GM19463 (cell line): ENCODE measurements at regions not wholly inside any gene's neighbourhood (a gene's known extent, or its start where the extent isn't known, plus 50 kb on each side); places are given as distances from the start of the nearest gene placed in this dataset.

ENCODE experiments used
- ATAC-seq: cut with Tn5 transposase; IDR thresholded peaks from one replicate; pipeline ENCODE4 v1.9.1; 2021; ENCODE audit warnings: mild to moderate bottlenecking, moderate library complexity; ENCODE audit not compliant: unreplicated experiment

DNA sequence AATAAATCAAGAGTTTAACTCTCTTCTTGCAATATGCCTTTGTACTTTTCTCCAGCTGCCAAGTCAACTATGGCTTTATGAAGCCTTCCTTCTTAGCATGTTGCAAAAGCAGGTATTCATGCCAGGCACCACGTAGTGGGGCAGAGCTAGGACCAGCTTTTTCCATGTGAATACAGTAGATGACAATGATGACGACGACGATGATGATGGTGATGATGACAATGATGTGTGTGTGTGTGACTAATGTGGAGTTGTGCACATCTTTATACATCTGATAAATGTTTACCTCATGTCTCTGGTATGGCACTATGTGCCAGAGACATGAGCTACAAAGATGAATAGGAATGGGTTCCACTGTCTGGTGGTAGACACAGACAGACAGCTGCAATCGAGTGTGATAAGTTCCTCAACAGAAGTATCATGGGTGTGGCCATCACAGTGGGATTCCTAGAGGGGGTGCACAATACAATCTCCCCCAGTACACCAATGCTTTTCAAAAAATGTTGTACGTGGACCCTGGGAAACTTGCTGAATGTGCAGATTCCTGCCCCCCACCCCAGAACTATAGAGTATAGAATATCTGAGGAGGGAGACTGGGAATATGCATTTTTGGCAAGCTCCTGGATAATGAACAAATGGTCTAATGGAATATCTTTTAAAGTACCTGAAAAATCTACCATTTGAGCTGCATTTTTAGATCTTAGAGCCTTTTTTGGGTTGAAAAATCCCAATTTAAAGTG lies 183.4 kb downstream of the ABCC12 start:
- no peak for ATAC-seq

DNA sequence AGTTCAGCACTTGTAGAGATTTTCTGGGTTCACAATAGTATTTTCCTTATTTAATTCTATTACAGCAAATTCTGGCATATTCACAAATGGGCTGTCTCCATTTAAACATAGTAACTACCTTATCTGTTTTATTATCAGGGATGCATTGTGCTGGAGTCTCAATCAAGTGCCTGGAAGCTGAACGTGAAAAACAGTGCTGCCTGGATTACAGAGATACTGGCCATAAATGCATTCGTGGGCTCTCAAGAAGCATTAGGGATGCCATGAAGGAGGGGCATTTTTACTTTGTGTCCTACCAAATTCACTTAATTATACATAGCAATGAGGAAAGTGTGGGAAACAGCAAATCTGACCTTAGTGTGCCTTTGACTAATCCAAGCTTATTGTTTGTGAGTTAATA lies 184.6 kb downstream of the ABCC12 start:
- ATAC-seq: no peak

DNA sequence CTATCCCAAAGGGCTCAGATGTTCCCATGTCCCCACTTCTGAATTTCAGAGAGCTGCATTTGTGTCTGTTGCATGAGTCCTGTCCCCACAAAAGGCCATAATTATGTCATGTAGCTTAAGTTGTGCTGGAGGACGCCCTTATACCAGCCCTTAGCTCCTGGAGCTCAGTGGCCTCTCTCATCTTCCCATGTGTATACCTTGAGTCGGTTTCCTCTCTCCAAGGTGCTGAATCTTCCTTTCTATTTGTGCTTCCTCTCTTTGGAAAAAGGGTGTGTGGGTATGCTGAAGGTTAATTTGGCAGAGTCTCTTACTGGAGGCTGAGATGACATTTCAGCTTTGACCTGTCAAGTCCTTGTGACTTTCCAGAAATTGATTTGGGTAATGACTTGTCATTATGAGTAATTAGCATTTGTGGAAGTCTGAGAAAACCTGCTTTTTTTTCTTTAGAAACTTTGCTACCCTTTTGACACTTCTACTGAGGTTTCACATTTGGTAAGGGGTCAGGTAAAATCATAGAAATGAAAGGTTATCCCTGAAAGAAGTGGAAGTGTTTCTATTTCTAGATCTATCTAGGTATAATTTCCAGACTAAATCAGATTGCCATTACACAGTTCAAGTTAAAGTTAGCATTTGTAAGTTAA lies 185.4 kb downstream of the ABCC12 start:
- ATAC-seq: no peak

DNA sequence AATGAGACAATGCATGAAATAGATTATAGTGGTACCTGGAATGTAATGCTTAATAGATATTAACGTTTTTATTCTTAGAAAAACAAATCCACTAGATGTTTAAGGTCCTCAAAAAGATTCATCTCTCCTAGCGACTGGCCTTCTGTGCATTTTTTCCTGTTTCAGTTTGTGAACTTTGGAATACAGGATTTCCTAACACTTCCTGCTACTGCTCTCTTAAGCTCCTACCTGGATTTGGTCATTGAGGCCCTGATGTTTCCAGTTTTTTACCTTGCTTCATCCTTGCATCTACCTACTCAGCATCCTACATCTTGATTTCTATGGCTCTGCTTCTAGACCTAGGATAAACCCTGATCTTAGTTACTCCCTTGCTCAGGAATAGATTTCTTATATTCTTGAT lies 188.4 kb downstream of the ABCC12 start:
- ATAC-seq: no peak

DNA sequence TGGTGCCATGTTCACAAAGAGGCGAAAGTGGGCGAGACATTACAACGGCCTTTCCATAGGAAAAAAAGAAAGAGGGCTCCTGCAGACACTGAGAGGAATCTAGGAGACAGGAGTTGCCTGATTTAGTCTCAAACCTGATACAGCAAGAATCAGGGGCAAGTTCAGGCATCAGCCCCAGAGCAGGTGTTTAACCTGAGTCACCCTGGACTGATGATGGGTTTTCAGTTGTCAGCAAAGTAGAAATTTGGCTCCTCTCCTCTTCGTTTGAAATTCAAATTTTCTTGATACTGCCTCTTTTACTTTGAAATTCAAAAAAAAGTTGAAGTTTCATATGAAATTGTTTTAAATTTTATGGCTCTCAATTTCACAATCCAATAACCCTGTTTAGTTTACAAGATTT lies 189.5 kb downstream of the ABCC12 start:
- ATAC-seq: no peak

DNA sequence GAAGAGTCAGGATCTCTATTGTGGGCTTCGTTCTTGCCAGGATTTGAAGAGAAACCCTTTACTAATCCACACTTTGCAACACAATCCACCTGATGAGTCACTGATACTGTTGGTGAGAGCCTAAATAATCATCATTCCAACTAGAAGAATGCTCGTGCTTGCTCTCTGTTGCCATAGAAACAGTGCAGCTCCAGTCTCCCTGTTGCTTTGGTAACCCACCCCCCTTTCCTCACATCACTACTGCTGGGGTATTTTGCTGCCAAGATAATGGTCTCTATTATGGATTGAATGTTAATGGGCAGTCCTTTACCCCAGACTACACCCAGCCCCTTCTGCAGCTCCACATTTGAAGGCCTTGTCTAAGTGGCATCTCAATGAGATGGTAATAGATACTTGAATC lies 190.4 kb downstream of the ABCC12 start:
- ATAC-seq: no peak

DNA sequence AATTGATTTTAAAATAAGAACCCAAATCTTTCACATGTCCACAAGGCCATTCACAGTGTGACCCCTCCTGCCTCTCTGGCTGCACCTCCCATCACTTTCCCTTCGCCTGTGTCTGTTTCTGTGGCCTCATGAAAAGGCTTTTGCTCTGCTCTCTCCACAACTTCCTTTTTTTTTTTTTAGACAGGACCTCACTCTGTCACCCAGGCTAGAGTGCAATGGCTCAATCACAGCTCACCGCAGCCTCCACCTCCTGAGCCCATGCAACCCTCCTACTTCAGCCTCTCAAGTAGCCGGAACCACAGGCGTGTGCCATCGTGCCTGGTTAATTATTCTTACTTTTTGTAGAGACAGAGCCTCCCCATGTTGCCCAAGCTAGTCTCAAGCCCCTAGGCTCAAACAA lies 197.1 kb downstream of the ABCC12 start:
- no peak for ATAC-seq

DNA sequence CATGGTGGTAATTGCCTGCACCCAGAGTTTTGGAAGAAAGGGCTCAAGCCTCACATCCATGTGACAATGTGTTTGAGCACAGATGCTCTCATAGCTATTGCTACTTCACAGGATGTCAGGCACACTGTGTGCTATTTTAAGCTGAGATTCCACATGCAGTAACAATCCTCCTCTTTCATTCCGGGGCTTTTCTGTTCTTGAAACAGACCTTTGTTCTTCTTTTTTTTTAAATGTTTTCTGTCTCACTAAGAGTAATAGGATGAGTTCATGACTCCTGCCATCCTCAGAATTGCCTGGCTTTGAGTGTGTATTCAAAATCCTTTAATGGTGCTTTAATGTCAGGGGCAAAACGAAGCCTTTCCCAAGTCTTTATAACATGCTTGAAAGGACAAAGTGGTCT lies 198.9 kb downstream of the ABCC12 start:
- no peak for ATAC-seq

DNA sequence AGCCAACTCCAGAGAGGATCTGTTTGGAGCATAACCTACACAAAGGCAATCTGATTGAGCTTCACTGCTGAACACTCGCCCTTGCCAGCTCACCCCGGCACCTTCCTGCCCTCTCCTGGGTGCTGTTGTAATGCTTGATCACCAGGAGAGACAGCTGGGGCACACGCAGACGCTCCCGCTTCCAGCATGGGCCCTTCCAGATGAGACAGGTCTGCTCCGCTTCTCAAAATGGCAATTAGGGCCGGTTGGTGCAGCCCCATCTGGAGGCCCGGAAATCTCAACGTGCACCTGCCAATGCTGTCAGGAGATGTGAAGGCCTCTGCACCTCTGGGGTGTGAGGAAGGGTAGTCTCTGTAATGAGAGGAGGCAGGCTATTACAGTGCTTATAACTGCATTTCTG lies 206.1 kb downstream of the ABCC12 start:
- no peak for ATAC-seq

DNA sequence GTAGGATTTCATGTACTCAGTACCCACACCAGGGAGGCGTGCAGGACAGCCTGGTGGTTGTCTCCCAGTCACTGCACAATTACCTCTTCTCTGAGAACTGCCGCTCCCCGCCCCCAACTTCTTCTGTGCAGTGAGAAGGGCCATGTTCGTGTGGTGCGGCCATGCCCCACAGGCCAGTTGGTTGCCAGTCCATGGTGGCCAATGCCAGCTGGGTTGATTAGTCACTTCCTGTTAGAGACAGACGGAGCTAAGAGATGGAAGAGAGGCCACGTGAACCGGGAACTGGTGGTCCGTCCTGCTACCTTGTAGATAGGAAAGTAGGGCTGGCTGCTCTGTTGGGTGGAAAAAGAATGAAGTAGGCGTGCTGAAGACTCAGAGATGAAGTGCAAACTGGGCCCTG lies 206.5 kb downstream of the ABCC12 start:
- no peak for ATAC-seq

DNA sequence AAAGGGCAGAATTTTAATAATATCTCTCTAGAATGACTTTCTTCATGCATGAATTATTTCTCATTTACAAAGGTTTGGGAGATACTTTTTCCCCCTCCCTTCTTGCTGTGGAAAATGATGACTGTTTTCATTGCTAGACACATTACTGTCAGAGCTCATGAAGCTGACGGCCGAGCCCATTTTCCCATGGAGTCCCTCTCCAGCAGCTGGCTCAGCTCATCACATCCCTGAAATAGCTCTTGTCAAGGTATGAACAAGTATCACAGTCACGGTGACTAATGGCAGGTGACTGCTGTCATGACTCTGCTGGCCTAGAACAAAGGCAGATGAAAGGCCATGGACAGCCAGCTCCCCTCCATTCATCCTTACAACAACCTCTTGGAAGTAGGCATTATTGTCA lies 208.1 kb downstream of the ABCC12 start:
- ATAC-seq: no peak

DNA sequence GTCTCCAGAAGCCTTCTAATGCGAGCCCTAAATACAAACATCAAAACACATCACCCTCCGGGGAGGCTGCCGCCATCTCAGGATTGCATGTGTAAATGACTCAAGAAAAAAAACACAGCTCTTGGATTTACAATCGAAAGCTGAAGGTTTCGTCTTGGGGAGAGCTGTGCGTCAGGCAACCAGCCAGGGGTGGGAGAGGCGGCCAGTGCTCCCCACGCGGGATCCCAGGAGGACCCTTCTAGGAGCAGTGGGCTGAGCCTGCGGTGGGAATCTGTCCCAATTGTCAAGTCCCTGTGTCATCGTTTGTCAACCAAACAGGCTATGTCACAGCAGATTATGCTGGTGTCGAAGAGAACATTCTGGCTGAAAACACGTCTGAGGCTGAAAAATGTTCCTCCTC lies 209.7 kb downstream of the ABCC12 start:
- ATAC-seq: no peak

DNA sequence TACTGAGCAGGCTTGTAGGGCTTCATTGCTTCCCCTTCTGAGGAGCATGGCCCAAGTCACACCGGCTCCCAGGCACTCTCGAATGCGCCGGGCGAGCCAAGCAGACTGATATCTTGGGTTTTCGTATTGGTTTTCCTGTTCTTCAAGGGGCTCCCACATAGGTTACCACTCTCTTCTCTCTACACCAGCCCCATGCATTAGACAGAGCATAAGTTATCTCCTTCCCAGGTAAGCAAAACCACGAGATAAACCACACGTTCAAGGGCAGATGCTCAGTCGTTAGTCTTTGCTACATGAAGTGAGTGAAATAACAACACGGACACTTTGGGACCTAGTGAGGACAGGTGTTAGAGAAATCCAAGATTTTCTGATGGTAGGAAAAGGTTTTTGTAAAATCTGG lies 211.2 kb downstream of the ABCC12 start:
- ATAC-seq: no peak

DNA sequence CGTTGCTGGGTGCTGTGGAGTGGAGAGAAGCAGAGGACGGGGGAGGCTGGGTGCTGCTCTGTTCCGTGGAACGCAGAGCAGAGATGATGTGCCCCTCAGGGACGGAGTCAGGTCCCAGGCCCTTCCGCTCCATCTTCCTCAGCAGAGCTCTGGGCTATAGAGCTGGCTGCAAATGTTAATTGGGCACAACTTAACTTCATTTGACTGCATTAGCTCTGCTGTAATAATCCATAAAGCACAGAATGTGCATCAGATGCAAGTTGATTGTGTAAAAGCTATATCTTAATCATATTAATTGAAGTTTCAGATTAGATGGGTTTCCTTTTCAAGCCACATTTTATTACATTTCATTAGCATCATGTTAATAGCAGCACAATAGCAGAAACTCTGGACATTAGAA lies 212.6 kb downstream of the ABCC12 start:
- ATAC-seq: no peak

DNA sequence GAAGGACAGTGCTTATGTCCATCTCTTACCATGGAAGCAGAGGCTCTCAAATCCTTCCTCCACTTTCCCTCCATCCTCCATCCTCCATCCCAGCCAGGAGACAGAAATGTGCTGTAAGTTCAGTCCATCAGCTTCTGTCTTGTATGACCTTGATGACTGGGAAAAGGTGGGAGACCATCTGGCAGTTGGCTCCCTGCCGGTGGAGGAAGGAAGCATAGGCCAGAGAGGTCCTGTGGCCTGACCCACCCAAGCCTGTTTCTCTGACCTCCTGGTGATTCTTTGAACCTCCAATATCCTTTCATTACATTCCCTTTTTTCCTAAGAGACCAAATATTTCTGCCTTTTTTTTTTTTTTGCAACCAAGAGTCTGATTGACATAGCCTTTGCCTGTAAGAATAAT lies 215.3 kb downstream of the ABCC12 start:
- ATAC-seq: no peak

DNA sequence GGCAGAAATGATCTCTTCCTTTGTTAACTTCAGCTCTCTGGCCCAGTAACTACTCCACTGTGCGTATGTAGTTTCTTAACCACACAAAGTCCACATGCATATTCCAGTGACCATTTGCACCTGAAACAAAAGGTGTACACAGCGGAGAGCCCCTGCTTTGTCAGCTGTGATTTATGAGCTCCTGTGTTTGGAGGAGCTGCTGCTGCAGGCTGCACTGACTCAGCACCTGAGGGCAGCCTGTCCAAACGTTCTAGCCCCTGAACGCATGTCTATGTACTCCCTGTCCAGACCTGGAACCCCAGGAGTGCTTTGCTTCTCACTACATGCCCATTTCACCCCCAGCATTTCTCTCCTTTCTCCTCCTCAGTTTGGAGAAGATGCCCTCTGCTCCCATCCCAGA lies 216.1 kb downstream of the ABCC12 start:
- ATAC-seq: no peak

DNA sequence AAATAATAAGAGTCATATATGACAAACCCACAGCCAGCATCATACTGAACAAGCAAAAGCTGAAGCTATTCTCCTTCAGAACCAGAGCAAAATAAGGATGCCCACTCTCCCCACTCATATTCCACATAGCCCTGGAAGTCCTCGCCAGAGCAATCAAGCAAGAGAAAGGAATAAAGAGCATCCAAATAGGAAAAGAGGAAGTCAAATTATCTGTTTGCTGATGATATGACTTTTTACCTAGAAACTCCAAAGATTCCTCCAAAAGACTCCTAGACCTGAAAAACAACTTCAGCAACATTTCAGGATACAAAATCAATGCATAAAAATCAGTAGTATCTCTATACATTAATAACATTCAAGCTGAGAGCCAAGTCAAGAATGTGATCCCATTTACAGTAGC lies 217.5 kb downstream of the ABCC12 start:
- no peak for ATAC-seq

DNA sequence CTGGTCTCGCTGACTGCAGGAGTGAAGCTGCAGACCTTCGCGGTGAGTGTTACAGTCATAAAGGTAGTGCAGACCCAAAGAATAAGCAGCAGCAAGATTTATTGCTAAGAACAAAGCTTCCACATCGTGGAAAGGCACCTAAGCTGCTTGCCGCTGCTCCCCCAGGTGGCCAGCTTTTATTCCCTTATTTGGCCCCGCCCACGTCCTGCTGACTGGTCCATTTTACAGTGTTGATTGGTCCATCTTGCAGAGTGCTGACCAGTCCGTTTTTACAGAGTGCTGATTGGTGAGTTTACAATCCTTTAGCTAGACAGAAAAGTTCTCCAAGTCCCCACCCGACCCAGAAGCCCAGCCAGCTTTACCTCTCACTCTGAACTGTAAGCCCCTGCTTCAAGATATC lies 227.8 kb downstream of the ABCC12 start:
- no peak for ATAC-seq

DNA sequence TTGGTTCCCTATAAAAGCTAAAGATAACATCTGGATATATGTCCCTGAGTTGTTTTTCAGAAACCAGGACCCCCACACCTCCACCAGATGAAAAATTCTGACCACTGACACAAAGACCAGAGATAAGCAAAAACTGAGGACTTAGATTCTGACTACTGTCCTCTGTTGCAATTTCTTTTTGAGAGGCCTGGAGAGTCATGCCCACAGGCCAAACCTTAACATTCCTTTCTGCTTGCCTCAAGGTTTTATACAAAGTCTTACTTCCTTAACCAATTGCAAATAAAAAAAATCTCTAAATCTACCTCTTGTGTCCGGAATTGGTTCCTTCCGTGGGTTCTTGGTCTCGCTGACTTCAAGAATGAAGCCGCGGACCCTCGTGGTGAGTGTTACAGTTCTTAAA lies 228.5 kb downstream of the ABCC12 start:
- ATAC-seq: no peak

DNA sequence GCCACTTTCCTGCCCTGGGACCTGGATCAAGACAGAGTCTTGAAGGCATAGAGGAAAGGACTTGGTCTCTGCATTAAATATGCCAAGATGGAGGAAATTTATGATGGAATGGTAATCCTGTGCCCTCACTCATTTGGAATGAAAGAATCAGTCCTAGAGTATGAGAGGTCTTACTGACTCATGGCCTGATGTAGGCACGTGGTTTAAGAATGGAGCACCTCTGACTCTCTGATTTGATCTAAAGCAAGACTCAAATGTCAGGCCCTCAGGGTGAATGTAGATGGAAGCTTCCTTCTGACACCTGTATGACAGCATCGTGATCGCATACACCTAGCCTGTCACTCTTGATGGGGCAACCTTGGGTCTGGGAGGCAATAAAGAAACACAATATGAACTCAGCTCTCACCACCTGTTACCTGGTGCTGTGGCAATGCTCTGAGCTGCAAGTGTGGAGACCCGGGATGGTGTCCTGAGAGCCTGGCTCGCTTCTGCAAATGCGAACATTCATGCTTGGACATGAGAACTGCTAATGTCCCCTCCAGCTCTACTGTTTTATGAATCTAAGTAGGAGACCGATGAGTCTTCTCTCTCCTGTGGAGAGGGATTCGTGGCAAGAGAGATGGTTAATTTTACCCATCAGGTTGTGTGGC lies 229.9 kb downstream of the ABCC12 start:
- no peak for ATAC-seq

DNA sequence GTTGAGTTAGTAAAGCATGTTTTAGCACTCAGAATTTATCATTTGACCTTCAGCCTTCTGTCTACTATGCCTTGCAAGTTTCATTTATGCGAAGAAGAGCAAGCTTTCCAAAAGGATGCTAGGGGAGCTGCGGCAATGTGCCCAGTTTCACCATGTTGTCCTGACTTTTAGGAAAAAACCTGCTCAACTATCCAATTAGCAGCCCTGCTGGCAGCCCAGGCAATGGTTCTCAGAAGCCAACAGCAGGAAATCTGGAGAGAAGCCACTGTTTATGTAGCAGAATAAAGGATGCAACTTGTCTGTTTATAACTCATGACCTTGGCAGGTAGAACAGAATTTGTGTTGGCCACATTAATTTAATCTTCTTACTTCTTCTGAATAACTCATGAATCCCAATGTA lies 230.8 kb downstream of the ABCC12 start:
- no peak for ATAC-seq

DNA sequence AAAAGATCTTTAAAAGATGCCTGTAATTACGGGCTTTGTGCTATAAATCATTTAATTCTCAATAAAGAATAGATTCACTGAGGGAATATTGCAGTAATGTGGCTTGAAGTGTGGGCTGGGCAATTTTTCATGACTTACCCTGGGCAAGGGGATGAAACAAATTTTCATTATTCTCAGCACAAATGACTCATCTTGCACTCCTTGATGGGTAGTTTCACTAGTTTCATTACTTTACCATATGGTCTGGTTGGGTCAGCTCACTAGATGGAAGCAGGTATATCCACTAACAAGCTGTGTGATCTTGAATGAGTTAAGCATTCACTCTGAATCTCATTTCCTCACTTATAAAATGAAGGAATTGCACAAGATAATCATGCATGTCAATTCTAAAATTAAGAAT lies 234.3 kb downstream of the ABCC12 start:
- no peak for ATAC-seq
